Activated CD8-positive, alpha-beta memory T cell treated with anti-CD3 and anti-CD28 coated beads, Interleukin-2, amount 10 ng/mL, durations not matched to agents 7 days and 5 days (primary cell): ENCODE measurements at regions not wholly inside any gene's neighbourhood (a gene's known extent, or its start where the extent isn't known, plus 50 kb on each side); places are given as distances from the start of the nearest gene placed in this dataset.
"Not testable (repeated sequence)": the region's sequence is repeated elsewhere in the genome, so short reads cannot be mapped to it uniquely, and the experiment has no call there.

Experiments
- ATAC-seq: fragments of 150-1000 bp; cut with Tn5 transposase; one replicate; pipeline ENCODE4 v1.10.0; 2021; ENCODE audit warnings: moderate library complexity
- CTCF ChIA-PET: fragments of 350-600 bp; sonication (Branson Sonifier 250); formaldehyde crosslinking; loops from one replicate; lab custom pipeline; 2021; ENCODE audit warnings: antibody characterized with exemption; lab: Charles Lee
- DNase-seq: peaks from one replicate; pipeline ENCODE4 v3.0.0-alpha.2; 2020
- H3K27ac Mint-ChIP-seq: one replicate; pipeline ENCODE4 v1.8.0; 2021; ENCODE audit warnings: mild to moderate bottlenecking, mixed read lengths
- H3K27me3 Mint-ChIP-seq: one replicate; pipeline ENCODE4 v1.8.0; 2021; ENCODE audit warnings: mixed read lengths
- H3K36me3 Mint-ChIP-seq: one replicate; pipeline ENCODE4 v1.8.0; 2021; ENCODE audit warnings: mild to moderate bottlenecking, mixed read lengths
- H3K4me1 Mint-ChIP-seq: one replicate; pipeline ENCODE4 v1.8.0; 2021; ENCODE audit warnings: mixed read lengths
- H3K4me3 Mint-ChIP-seq: one replicate; pipeline ENCODE4 v1.8.0; 2021; ENCODE audit warnings: mild to moderate bottlenecking, moderate library complexity, mixed read lengths
- H3K9me3 Mint-ChIP-seq: one replicate; pipeline ENCODE4 v1.8.0; 2022; ENCODE audit warnings: low read depth, mixed read lengths

- Mint-ChIP-seq H3K4me3 (no peak overlapping the region), H3K27me3 (no peaks in the 10 kb centered on the region), H3K9me3 (no peaks in the 10 kb centered on the region), H3K36me3 (no peaks in the 10 kb centered on the region), H3K27ac (no peak overlapping the region), H3K4me1 (no peaks in the 10 kb centered on the region)
- DNase-seq (no peak), ATAC-seq (no peak)
- CTCF ChIA-PET: no interaction called here
Observed at GRCh38 chr3:137820366-137820765, 56.3 kb downstream of the SOX14 start.

GRCh38 chr3:137835096-137835495 lies 71.0 kb downstream of the SOX14 start:
- DNase-seq (no peak), ATAC-seq (no peak)
- H3K4me3 Mint-ChIP-seq: no peak overlapping the region
- H3K9me3 Mint-ChIP-seq: no peaks in the 10 kb centered on the region
- no peak overlapping the region for H3K27ac Mint-ChIP-seq
- CTCF ChIA-PET: no interaction called here
- no peaks in the 10 kb centered on the region for H3K4me1 Mint-ChIP-seq
- H3K36me3 Mint-ChIP-seq: no peaks in the 10 kb centered on the region
- peaks cover 11% of the 10 kb centered on the region for H3K27me3 Mint-ChIP-seq

- Mint-ChIP-seq H3K4me1 (no peaks in the 10 kb centered on the region), H3K27me3 (peaks cover 2% of the 10 kb centered on the region), H3K27ac (no peak overlapping the region), H3K36me3 (no peaks in the 10 kb centered on the region), H3K9me3 (no peaks in the 10 kb centered on the region), H3K4me3 (no peak overlapping the region)
- no peak for DNase-seq
- no peak for ATAC-seq
- CTCF ChIA-PET: no interaction called here
Observed at GRCh38 chr3:137845194-137845593, 81.1 kb downstream of the SOX14 start.

GRCh38 chr3:137845666-137846065 lies 81.6 kb downstream of the SOX14 start:
- CTCF ChIA-PET: no interaction called here
- no peaks in the 10 kb centered on the region for H3K36me3 Mint-ChIP-seq
- DNase-seq (no peak), ATAC-seq (no peak)
- H3K9me3 Mint-ChIP-seq: no peaks in the 10 kb centered on the region
- no peaks in the 10 kb centered on the region for H3K4me1 Mint-ChIP-seq
- H3K27me3 Mint-ChIP-seq: peaks cover 2% of the 10 kb centered on the region
- no peak overlapping the region for H3K4me3 Mint-ChIP-seq
- no peak overlapping the region for H3K27ac Mint-ChIP-seq

GRCh38 chr3:137852391-137852830 lies 88.3 kb downstream of the SOX14 start:
- Mint-ChIP-seq H3K27ac (no peak overlapping the region), H3K36me3 (no peaks in the 10 kb centered on the region), H3K4me3 (no peak overlapping the region), H3K27me3 (no peaks in the 10 kb centered on the region), H3K4me1 (no peaks in the 10 kb centered on the region), H3K9me3 (no peaks in the 10 kb centered on the region)
- ATAC-seq: no peak
- DNase-seq: no peak
- CTCF ChIA-PET: no interaction called here

GRCh38 chr3:137854533-137855261 lies 90.6 kb downstream of the SOX14 start:
- ATAC-seq (no peak), DNase-seq (no peak)
- H3K27ac Mint-ChIP-seq: no peak overlapping the region
- H3K27me3 Mint-ChIP-seq: no peaks in the 10 kb centered on the region
- no peaks in the 10 kb centered on the region for H3K9me3 Mint-ChIP-seq
- H3K4me3 Mint-ChIP-seq: no peak overlapping the region
- no peaks in the 10 kb centered on the region for H3K36me3 Mint-ChIP-seq
- H3K4me1 Mint-ChIP-seq: no peaks in the 10 kb centered on the region
- CTCF ChIA-PET: no interaction called here

GRCh38 chr3:137866001-137866400 lies 101.9 kb downstream of the SOX14 start:
- no peak for ATAC-seq
- Mint-ChIP-seq H3K4me1 (no peaks in the 10 kb centered on the region), H3K27ac (no peak overlapping the region), H3K36me3 (no peaks in the 10 kb centered on the region), H3K9me3 (peaks cover 4% of the 10 kb centered on the region), H3K4me3 (no peak overlapping the region), H3K27me3 (no peaks in the 10 kb centered on the region)
- no peak for DNase-seq
- CTCF ChIA-PET: no interaction called here

- Mint-ChIP-seq H3K4me3 (no peak overlapping the region), H3K36me3 (no peaks in the 10 kb centered on the region), H3K9me3 (peaks cover 9% of the 10 kb centered on the region), H3K27me3 (no peaks in the 10 kb centered on the region), H3K4me1 (no peaks in the 10 kb centered on the region), H3K27ac (no peak overlapping the region)
- CTCF ChIA-PET: no interaction called here
- DNase-seq: no peak
- no peak for ATAC-seq
Observed at GRCh38 chr3:137866933-137867332, 102.8 kb downstream of the SOX14 start.

GRCh38 chr3:137867611-137868010 lies 103.5 kb downstream of the SOX14 start:
- no peak overlapping the region for H3K27ac Mint-ChIP-seq
- ATAC-seq (no peak), DNase-seq (no peak)
- H3K27me3 Mint-ChIP-seq: no peaks in the 10 kb centered on the region
- no peaks in the 10 kb centered on the region for H3K4me1 Mint-ChIP-seq
- peaks cover 9% of the 10 kb centered on the region for H3K9me3 Mint-ChIP-seq
- CTCF ChIA-PET: no interaction called here
- H3K4me3 Mint-ChIP-seq: no peak overlapping the region
- no peaks in the 10 kb centered on the region for H3K36me3 Mint-ChIP-seq

- Mint-ChIP-seq H3K27ac (no peak overlapping the region), H3K4me3 (no peak overlapping the region), H3K27me3 (no peaks in the 10 kb centered on the region), H3K4me1 (no peaks in the 10 kb centered on the region), H3K9me3 (peaks cover 9% of the 10 kb centered on the region), H3K36me3 (no peaks in the 10 kb centered on the region)
- CTCF ChIA-PET: no interaction called here
- no peak for ATAC-seq
- DNase-seq: no peak
Observed at GRCh38 chr3:137869022-137869421, 104.9 kb downstream of the SOX14 start.

GRCh38 chr3:137872589-137872988 lies 108.5 kb downstream of the SOX14 start:
- H3K4me3 Mint-ChIP-seq, H3K27ac Mint-ChIP-seq, H3K36me3 Mint-ChIP-seq, DNase-seq, H3K9me3 Mint-ChIP-seq, CTCF ChIA-PET, H3K4me1 Mint-ChIP-seq, ATAC-seq, H3K27me3 Mint-ChIP-seq: not testable (repeated sequence)

GRCh38 chr3:137896842-137897241 lies 113.1 kb upstream of the CLDN18 start:
- H3K27me3 Mint-ChIP-seq, H3K9me3 Mint-ChIP-seq, DNase-seq, H3K27ac Mint-ChIP-seq, H3K4me3 Mint-ChIP-seq, H3K4me1 Mint-ChIP-seq, ATAC-seq, H3K36me3 Mint-ChIP-seq, CTCF ChIA-PET: not testable (repeated sequence)

GRCh38 chr3:137906985-137907649 lies 102.8 kb upstream of the CLDN18 start:
- CTCF ChIA-PET: no interaction called here
- Mint-ChIP-seq H3K36me3 (no peaks in the 10 kb centered on the region), H3K27me3 (no peaks in the 10 kb centered on the region), H3K4me1 (no peaks in the 10 kb centered on the region), H3K9me3 (peaks cover 4% of the 10 kb centered on the region), H3K4me3 (no peak overlapping the region), H3K27ac (no peak overlapping the region)
- ATAC-seq (no peak), DNase-seq (no peak)

- DNase-seq (no peak), ATAC-seq (no peak)
- Mint-ChIP-seq H3K9me3 (no peaks in the 10 kb centered on the region), H3K27me3 (peaks cover 4% of the 10 kb centered on the region), H3K4me1 (no peaks in the 10 kb centered on the region), H3K36me3 (no peaks in the 10 kb centered on the region), H3K4me3 (no peak overlapping the region), H3K27ac (no peak overlapping the region)
- CTCF ChIA-PET: no interaction called here
Observed at GRCh38 chr3:137924628-137925027, 85.3 kb upstream of the CLDN18 start.
